A673 (cell line): ENCODE measurements at regions not wholly inside any gene's neighbourhood (a gene's known extent, or its start where the extent isn't known, plus 50 kb on each side); places are given as distances from the start of the nearest gene placed in this dataset.

ENCODE experiments used
- CTCF ChIP-seq: fragments of 300-800, 200-600 bp; sonication (generic); conservative IDR thresholded peaks from 2 replicates; pipeline ENCODE4 v1.5.1; 2017; ENCODE audit warnings: low read depth, mild to moderate bottlenecking, antibody characterized with exemption, low read length, moderate library complexity, mixed read lengths
- EZH2 ChIP-seq: fragments of 200-600 bp; sonication (generic); IDR thresholded peaks from 2 replicates; pipeline ENCODE4 v1.6.1; 2017; ENCODE audit warnings: borderline replicate concordance, low read depth, mild to moderate bottlenecking, mixed read lengths, antibody characterized with exemption, low read length; ENCODE audit not compliant: poor library complexity, severe bottlenecking

DNA sequence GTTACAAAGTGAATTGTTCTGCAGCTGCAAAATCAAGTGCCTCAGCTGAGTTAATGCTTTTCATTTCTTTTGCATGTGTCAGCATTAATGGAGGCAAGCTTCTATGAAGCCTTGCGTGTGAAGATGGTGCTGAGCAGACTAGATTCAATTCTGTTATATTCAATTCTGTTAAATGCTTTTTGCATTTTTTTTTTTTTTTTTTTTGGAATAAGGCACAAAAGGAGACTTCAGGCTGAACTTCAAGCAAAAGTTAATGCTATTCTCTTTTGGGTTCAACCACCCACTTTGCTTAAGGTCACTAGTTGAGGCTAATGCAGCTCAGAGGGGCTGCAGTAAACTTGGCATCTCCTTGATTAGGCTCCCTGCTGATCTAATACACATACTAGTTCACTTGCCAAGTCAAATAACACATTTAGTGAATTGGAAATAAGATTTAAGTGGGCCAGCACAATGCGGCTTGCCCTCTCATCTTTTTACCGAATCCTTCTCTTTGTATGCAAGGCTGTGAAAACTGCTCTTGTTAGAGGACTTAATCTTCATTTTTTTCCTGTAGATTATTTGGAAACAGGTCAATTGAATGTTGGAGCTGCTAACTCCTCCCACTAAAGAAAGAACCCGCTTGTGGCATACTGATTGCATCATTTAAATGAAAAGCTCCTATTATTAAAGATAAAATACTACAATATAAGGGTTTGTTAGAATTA is 1020.2 kb downstream of the NR2F1-AS1 start:
- no peak for TF ChIP-seq CTCF
- TF ChIP-seq EZH2 = no peak
